ENCODE measurements at regions not wholly inside any gene's neighbourhood (a gene's known extent, or its start where the extent isn't known, plus 50 kb on each side); places are given as distances from the start of the nearest gene placed in this dataset.

DNA sequence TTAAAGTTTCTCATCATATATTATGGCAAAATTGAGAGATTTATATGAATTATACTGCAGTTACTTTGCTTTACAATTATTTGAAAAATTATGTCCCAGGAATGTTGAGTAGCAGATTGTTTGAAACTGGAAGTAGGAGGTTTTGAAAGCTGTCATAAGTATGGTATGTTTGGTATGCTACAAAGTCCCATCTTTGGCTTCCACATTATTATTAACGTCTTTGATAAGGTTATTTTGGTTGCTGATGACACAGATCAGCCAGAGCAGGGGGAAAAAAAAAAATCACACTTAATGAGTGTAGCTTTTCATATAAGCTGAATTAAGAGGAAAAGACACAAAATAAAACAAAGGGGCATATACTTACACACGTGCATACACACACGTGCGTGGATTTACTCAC, 130.1 kb downstream of the SLITRK1 start:
- no peak for TF ChIP-seq POLR2A (IDR thresholded peaks at IDR 0.05)
- TF ChIP-seq, protein P1, sequence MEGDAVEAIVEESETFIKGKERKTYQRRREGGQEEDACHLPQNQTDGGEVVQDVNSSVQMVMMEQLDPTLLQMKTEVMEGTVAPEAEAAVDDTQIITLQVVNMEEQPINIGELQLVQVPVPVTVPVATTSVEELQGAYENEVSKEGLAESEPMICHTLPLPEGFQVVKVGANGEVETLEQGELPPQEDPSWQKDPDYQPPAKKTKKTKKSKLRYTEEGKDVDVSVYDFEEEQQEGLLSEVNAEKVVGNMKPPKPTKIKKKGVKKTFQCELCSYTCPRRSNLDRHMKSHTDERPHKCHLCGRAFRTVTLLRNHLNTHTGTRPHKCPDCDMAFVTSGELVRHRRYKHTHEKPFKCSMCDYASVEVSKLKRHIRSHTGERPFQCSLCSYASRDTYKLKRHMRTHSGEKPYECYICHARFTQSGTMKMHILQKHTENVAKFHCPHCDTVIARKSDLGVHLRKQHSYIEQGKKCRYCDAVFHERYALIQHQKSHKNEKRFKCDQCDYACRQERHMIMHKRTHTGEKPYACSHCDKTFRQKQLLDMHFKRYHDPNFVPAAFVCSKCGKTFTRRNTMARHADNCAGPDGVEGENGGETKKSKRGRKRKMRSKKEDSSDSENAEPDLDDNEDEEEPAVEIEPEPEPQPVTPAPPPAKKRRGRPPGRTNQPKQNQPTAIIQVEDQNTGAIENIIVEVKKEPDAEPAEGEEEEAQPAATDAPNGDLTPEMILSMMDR (IDR thresholded peaks at IDR 0.05): no peak
